ENCODE measurements at regions not wholly inside any gene's neighbourhood (a gene's known extent, or its start where the extent isn't known, plus 50 kb on each side); places are given as distances from the start of the nearest gene placed in this dataset.

DNA sequence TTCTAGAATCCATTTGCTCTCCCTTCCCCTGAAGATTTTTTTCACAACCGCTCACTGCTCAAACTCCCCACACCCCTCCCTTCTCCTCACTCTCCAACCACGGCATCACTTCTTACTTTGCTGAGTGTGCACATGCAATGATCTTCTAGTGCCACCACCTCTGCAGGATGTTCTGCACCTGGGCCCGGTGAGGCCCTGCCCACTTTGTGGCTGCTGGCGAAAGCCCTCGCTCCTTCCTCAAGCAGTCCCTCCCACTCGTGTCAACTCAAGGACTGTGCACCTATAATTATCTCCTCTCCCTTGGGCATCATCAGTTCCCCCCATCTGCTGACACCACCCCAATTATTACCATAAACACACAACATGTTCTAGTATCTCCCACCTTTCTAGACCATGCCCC, 91.0 kb upstream of the LANCL2 start:
- H2BK20ac ChIP-seq (ENCODE audit: low read depth, low read length, poor library complexity, severe bottlenecking), result no peak overlapping the region
- no peaks in the 10 kb centered on the region for H3K23me2 ChIP-seq (ENCODE audit: insufficient read length, low read depth, low read length, poor library complexity, severe bottlenecking)
- Mint-ChIP-seq H3K9me3 (no peaks in the 10 kb centered on the region), H3K27ac (no peak overlapping the region), H3K4me1 (no peaks in the 10 kb centered on the region), H3K4me3 (no peak overlapping the region), H3K27me3 (ENCODE audit: low read depth) (no peaks in the 10 kb centered on the region; the same call in 1 of the 2 replicates), H3K36me3 (ENCODE audit: insufficient read depth in 1 of 3, low read depth in 3 of 3) (no peaks in the 10 kb centered on the region)
- H3K27me3 ChIP-seq (ENCODE audit: insufficient read depth, low read length), result no peaks in the 10 kb centered on the region
- H2AK5ac ChIP-seq (ENCODE audit: insufficient read length, low read length), result no peak overlapping the region
- no peak overlapping the region for H3K56ac ChIP-seq (ENCODE audit: insufficient read length, low read depth, low read length)
- no peak overlapping the region for H3K4me2 ChIP-seq (ENCODE audit: insufficient read depth, insufficient read length, low read length)
- WGBS (ENCODE audit: extremely low coverage, insufficient read length, low lambda C conversion rate), result no CpG with 5 or more reads among the region's 6 CpGs
- H2BK120ac ChIP-seq (ENCODE audit: low read depth, low read length, poor library complexity, severe bottlenecking), result no peak overlapping the region
- no peak overlapping the region for H2BK5ac ChIP-seq (ENCODE audit: insufficient read length, low read length)
- no peak for DNase-seq
- H3K14ac ChIP-seq (ENCODE audit: insufficient read depth, low read length), result no peak overlapping the region
- H3K18ac ChIP-seq (ENCODE audit: insufficient read length, low read depth, low read length), result no peak overlapping the region
- H2AFZ ChIP-seq (ENCODE audit: low read length), result no peak overlapping the region
- no peaks in the 10 kb centered on the region for H3K9me3 ChIP-seq (ENCODE audit: control insufficient read depth, low read depth, low read length)
- no peak overlapping the region for H3K27ac ChIP-seq (ENCODE audit: insufficient read length, low read depth, low read length)
- H4K8ac ChIP-seq (replicated peaks; ENCODE audit: insufficient read length, low read depth, low read length), result no peak overlapping the region
- no peak overlapping the region for H2BK12ac ChIP-seq (ENCODE audit: insufficient read length, low read depth, low read length)
- TF ChIP-seq, protein P1, sequence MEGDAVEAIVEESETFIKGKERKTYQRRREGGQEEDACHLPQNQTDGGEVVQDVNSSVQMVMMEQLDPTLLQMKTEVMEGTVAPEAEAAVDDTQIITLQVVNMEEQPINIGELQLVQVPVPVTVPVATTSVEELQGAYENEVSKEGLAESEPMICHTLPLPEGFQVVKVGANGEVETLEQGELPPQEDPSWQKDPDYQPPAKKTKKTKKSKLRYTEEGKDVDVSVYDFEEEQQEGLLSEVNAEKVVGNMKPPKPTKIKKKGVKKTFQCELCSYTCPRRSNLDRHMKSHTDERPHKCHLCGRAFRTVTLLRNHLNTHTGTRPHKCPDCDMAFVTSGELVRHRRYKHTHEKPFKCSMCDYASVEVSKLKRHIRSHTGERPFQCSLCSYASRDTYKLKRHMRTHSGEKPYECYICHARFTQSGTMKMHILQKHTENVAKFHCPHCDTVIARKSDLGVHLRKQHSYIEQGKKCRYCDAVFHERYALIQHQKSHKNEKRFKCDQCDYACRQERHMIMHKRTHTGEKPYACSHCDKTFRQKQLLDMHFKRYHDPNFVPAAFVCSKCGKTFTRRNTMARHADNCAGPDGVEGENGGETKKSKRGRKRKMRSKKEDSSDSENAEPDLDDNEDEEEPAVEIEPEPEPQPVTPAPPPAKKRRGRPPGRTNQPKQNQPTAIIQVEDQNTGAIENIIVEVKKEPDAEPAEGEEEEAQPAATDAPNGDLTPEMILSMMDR (conservative IDR thresholded peaks at IDR 0.05), result no peak
- no peak overlapping the region for H3K23ac ChIP-seq (ENCODE audit: insufficient read length, low read depth, low read length)
- no peak overlapping the region for H3K9ac ChIP-seq (ENCODE audit: extremely low read depth, insufficient read length, low read length)
- no peaks in the 10 kb centered on the region for H3K79me1 ChIP-seq (ENCODE audit: insufficient read depth, low read depth, low read length, poor library complexity, severe bottlenecking)
- no peaks in the 10 kb centered on the region for H3K79me2 ChIP-seq (ENCODE audit: insufficient read depth, low read length)
- H4K20me1 ChIP-seq (ENCODE audit: control insufficient read depth, insufficient read depth, insufficient read length), result no peaks in the 10 kb centered on the region
- H3T11ph ChIP-seq (ENCODE audit: low read length), result no peak overlapping the region
- H3K4me1 ChIP-seq (ENCODE audit: insufficient read depth, low read length), result no peaks in the 10 kb centered on the region
- H4K5ac ChIP-seq (ENCODE audit: insufficient read length, low read depth, low read length), result no peak overlapping the region
- no peak overlapping the region for H2BK15ac ChIP-seq (ENCODE audit: low read depth, low read length)
- H3K4ac ChIP-seq (ENCODE audit: low read depth, low read length), result no peak overlapping the region
- no peak overlapping the region for H4K91ac ChIP-seq (ENCODE audit: insufficient read length, low read depth, low read length)

Data from H9 (cell line).